ENCODE measurements at regions not wholly inside any gene's neighbourhood (a gene's known extent, or its start where the extent isn't known, plus 50 kb on each side); places are given as distances from the start of the nearest gene placed in this dataset.
"Not testable (repeated sequence)": the region's sequence is repeated elsewhere in the genome, so short reads cannot be mapped to it uniquely, and the experiment has no call there.

DNA sequence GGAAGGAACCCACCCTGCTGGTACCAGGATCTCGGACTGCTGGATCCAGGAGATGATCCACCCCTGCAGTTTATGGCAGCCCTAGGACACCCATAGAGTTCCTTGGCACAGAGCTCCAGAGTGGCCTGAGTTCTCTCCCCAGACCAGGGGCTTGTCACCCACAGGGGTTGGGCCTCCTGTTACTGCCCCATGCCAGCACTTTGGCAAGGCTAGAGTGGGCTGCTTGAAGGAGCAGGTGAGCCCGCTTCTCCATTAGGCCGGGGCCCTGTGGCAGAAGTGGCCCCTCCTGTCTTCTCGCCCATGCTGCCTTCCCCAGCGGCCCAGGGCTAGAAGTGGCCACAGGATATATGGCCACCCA lies 1073.9 kb downstream of the RPIA start:
- not testable (repeated sequence) for TF ChIP-seq POLR2A, POLR2AphosphoS5, EP300 (IDR thresholded peaks at IDR 0.05)
- TF ChIP-seq, protein P1, sequence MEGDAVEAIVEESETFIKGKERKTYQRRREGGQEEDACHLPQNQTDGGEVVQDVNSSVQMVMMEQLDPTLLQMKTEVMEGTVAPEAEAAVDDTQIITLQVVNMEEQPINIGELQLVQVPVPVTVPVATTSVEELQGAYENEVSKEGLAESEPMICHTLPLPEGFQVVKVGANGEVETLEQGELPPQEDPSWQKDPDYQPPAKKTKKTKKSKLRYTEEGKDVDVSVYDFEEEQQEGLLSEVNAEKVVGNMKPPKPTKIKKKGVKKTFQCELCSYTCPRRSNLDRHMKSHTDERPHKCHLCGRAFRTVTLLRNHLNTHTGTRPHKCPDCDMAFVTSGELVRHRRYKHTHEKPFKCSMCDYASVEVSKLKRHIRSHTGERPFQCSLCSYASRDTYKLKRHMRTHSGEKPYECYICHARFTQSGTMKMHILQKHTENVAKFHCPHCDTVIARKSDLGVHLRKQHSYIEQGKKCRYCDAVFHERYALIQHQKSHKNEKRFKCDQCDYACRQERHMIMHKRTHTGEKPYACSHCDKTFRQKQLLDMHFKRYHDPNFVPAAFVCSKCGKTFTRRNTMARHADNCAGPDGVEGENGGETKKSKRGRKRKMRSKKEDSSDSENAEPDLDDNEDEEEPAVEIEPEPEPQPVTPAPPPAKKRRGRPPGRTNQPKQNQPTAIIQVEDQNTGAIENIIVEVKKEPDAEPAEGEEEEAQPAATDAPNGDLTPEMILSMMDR (IDR thresholded peaks at IDR 0.05), result not testable (repeated sequence)

Measured in suprapubic skin (tissue), 4 donors.